Endothelial cell of umbilical vein (primary cell): ENCODE measurements at regions not wholly inside any gene's neighbourhood (a gene's known extent, or its start where the extent isn't known, plus 50 kb on each side); places are given as distances from the start of the nearest gene placed in this dataset.

Source experiments
- BruUV-seq: library from RNA; stranded (reverse); fragments of 400-500 nt; replicated peaks from 2 replicates; lab custom pipeline; 2021; lab: Mats Ljungman, UMichigan
- CTCF ChIA-PET: fragments of 300-600, 350-600 bp; sonication (Branson Sonifier 250); formaldehyde crosslinking; loops from one replicate; lab custom pipeline; 2021; ENCODE audit warnings: antibody characterized with exemption, inconsistent platforms; lab: Charles Lee
- POLR2A ChIA-PET: fragments of 300-600, 350-600 bp; sonication (Branson Sonifier 250); formaldehyde crosslinking; loops from one replicate; lab custom pipeline; 2021; ENCODE audit warnings: antibody characterized with exemption, inconsistent platforms; lab: Charles Lee
- DNase-seq: peaks from one replicate; pipeline ENCODE4 v3.0.0-alpha.2; 2011; ENCODE audit warnings: low read depth, low spot score
- FAIRE-seq: peaks from 2 replicates; lab custom pipeline; 2011; peaks lifted over from hg19 to GRCh38; lab: Jason Lieb, UNC
- H2AFZ ChIP-seq: 2 replicates; pipeline ENCODE4 v1.6.0; 2012; ENCODE audit warnings: low read depth, low read length, control low read depth, inconsistent platforms
- H3K27ac ChIP-seq: 2 replicates; pipeline ENCODE4 v1.5.1; 2011; ENCODE audit warnings: low read depth, mild to moderate bottlenecking, control low read depth, low read length, moderate library complexity; ENCODE audit not compliant: insufficient read depth
- H3K27me3 ChIP-seq, 2 experiments: 2 replicates each; pipeline versions ENCODE4 v1.6.0 to v1.6.1; 2011; ENCODE audit warnings: low read length in 2 of 2, mixed read lengths in 1 of 2; ENCODE audit not compliant: control insufficient read depth in 2 of 2, insufficient read depth in 2 of 2
- H3K36me3 ChIP-seq, 2 experiments: 2 replicates in 1 of 2; 3 replicates in 1 of 2; pipeline ENCODE4 v1.5.1; 2011; ENCODE audit warnings: low read length in 2 of 2, mild to moderate bottlenecking in 1 of 2, moderate library complexity in 1 of 2; ENCODE audit not compliant: control insufficient read depth in 2 of 2, insufficient read depth in 2 of 2; ENCODE audit errors: extremely low read depth in 1 of 2
- H3K4me1 ChIP-seq: 3 replicates; pipeline ENCODE4 v1.5.1; 2011; ENCODE audit warnings: mild to moderate bottlenecking, low read length; ENCODE audit not compliant: control insufficient read depth, insufficient read depth; ENCODE audit errors: extremely low read depth
- H3K4me2 ChIP-seq: 2 replicates; pipeline ENCODE4 v1.6.1; 2011; ENCODE audit warnings: low read length, control low read depth, mixed read lengths; ENCODE audit not compliant: insufficient read depth
- H3K4me3 ChIP-seq, 3 experiments: fragments of 200-600 bp in 1 of 3; sonication (generic), shearing (Covaris generic) in 1 of 3; replicated peaks in 1 of 3; 2 replicates each; pipeline ENCODE4 v1.5.1; 2011 to 2016; ENCODE audit warnings: control low read depth in 3 of 3, low read length in 3 of 3, mild to moderate bottlenecking in 2 of 3, inconsistent platforms in 1 of 3, low read depth in 1 of 3, moderate library complexity in 1 of 3; ENCODE audit not compliant: insufficient read depth in 1 of 3
- H3K79me2 ChIP-seq: 2 replicates; pipeline ENCODE4 v1.6.0; 2012; ENCODE audit warnings: low read length, inconsistent platforms; ENCODE audit not compliant: control insufficient read depth, insufficient read depth
- H3K9ac ChIP-seq: replicated peaks from 2 replicates; pipeline ENCODE3; 2011; ENCODE audit warnings: low read length, control low read depth; ENCODE audit not compliant: insufficient read depth; ENCODE audit errors: extremely low read depth
- H3K9me1 ChIP-seq: replicated peaks from 3 replicates; pipeline ENCODE4 v1.6.0; 2011; ENCODE audit warnings: mild to moderate bottlenecking, low read length; ENCODE audit not compliant: control insufficient read depth, insufficient read depth; ENCODE audit errors: extremely low read depth
- H3K9me3 ChIP-seq: replicated peaks from 2 replicates; pipeline ENCODE4 v1.5.1; 2012; ENCODE audit warnings: low read length, inconsistent platforms; ENCODE audit not compliant: control insufficient read depth, insufficient read depth
- H4K20me1 ChIP-seq: replicated peaks from 2 replicates; pipeline ENCODE3; 2011; ENCODE audit warnings: mild to moderate bottlenecking, low read length; ENCODE audit not compliant: control insufficient read depth, insufficient read depth; ENCODE audit errors: extremely low read depth
- CTCF ChIP-seq, 2 donors: IDR thresholded peaks; 1 replicate in 1 of 2; 2 replicates in 1 of 2; pipeline ENCODE4 v1.5.1; 2011; ENCODE audit warnings: low read length in 2 of 2, mild to moderate bottlenecking in 2 of 2, moderate library complexity in 2 of 2, control low read depth in 1 of 2, inconsistent platforms in 1 of 2, low read depth in 1 of 2; ENCODE audit not compliant: insufficient read depth in 1 of 2; ENCODE audit errors: extremely low read depth in 1 of 2
- EZH2 ChIP-seq: IDR thresholded peaks from 2 replicates; pipeline ENCODE4 v1.6.1; 2012; ENCODE audit warnings: borderline replicate concordance, low read depth, mild to moderate bottlenecking, moderate library complexity, low read length, inconsistent platforms; ENCODE audit not compliant: severe bottlenecking
- FOS ChIP-seq: IDR thresholded peaks from 2 replicates; pipeline ENCODE4 v1.6.1; 2011; ENCODE audit warnings: mild to moderate bottlenecking, low read length, moderate library complexity, borderline replicate concordance; ENCODE audit not compliant: insufficient read depth
- GATA2 ChIP-seq: IDR thresholded peaks from 2 replicates; pipeline ENCODE4 v1.7.0; 2011; ENCODE audit warnings: low read depth, mild to moderate bottlenecking, moderate library complexity, mixed read lengths, low read length; ENCODE audit not compliant: insufficient read length, insufficient read depth
- JUN ChIP-seq: IDR thresholded peaks from 2 replicates; pipeline ENCODE4 v1.6.1; 2011; ENCODE audit warnings: borderline replicate concordance, low read depth; ENCODE audit not compliant: insufficient read length, insufficient read depth
- MAX ChIP-seq: IDR thresholded peaks from 2 replicates; pipeline ENCODE4 v1.6.1; 2011; ENCODE audit not compliant: insufficient read depth, insufficient read length
- MYC ChIP-seq: IDR thresholded peaks from one replicate; pipeline ENCODE4 v1.6.1; 2011; ENCODE audit warnings: mild to moderate bottlenecking, low read depth, low read length
- POLR2A ChIP-seq: IDR thresholded peaks from 2 replicates; pipeline ENCODE4 v1.6.1; 2012; ENCODE audit warnings: low read depth, mild to moderate bottlenecking, control low read depth, low read length
- POLR2AphosphoS5 ChIP-seq: IDR thresholded peaks from 2 replicates; pipeline ENCODE4 v1.6.1; 2012; ENCODE audit warnings: low read depth, mild to moderate bottlenecking, control low read depth, low read length, moderate library complexity; ENCODE audit not compliant: insufficient read depth
- dilution Hi-C: fragments of 300-500 bp; cut with MboI; formaldehyde crosslinking; loops from one replicate; pipeline ENCODE4 v1.15.0; 2019; ENCODE audit warnings: low sequenced_read_pairs; ENCODE audit not compliant: extremely low pct_ligation_motif_present
- intact Hi-C: fragments of 100-400 bp; cut with micrococcal nuclease; formaldehyde crosslinking; loops from one replicate; pipeline ENCODE4 v1.10.0; 2022

GRCh38 chr7:93026425-93026824 is 91.4 kb downstream of the SAMD9 start:
- Histone ChIP-seq H3K4me1 (no peaks in the 10 kb centered on the region), H3K9me3 (no peaks in the 10 kb centered on the region), H2AFZ (no peak overlapping the region), H3K79me2 (no peaks in the 10 kb centered on the region), H3K9ac (no peak overlapping the region), H3K36me3 (no peaks in the 10 kb centered on the region), H4K20me1 (no peaks in the 10 kb centered on the region), H3K27me3 (no peaks in the 10 kb centered on the region), H3K27ac (no peak overlapping the region), H3K4me2 (no peak overlapping the region), H3K9me1 (no peaks in the 10 kb centered on the region), H3K4me3 (no peak overlapping the region)
- dilution Hi-C loops (no loop called here), intact Hi-C loops (no loop called here)
- no peak for FAIRE-seq
- no peak for DNase-seq
- POLR2A ChIA-PET: no interaction called here
- BruUV-seq: no TSS peak
- CTCF ChIA-PET: interaction anchor here (1.2 kb wide), 1 partner anchor 26 kb away, joined by 3 read pairs; no protein-coding TSS in a partner anchor
- TF ChIP-seq CTCF (IDR thresholded peaks at IDR 0.05; ENCODE audit: extremely low read depth in 1 of 2, insufficient read depth in 1 of 2, low read depth in 1 of 2, low read length in 2 of 2) (no peak), EZH2 (no peak), JUN (no peak), MAX (no peak), MYC (no peak), FOS (no peak), POLR2AphosphoS5 (no peak), GATA2 (no peak), POLR2A (no peak)
